SK-N-SH (cell line): ENCODE measurements at regions not wholly inside any gene's neighbourhood (a gene's known extent, or its start where the extent isn't known, plus 50 kb on each side); places are given as distances from the start of the nearest gene placed in this dataset.

Experiments
- CTCF ChIA-PET: fragments of 300-600, 350-600 bp; formaldehyde crosslinking; extraction: SDS; loops from one replicate; lab custom pipeline; 2021; lab: Yijun Ruan, JAX
- POLR2A ChIA-PET: fragments of 350-600 bp; sonication (Branson Sonifier 250); formaldehyde crosslinking; extraction: SDS; loops from one replicate; lab custom pipeline; 2020; ENCODE audit warnings: antibody characterized with exemption, inconsistent platforms; lab: Yijun Ruan, JAX
- DNase-seq: peaks from one replicate; pipeline ENCODE4 v3.0.0; 2012
- H2AFZ ChIP-seq: fragments of 200-600 bp; sonication (generic); 2 replicates; pipeline ENCODE4 v1.8.1; 2016; ENCODE audit warnings: antibody characterized with exemption, mild to moderate bottlenecking, low read depth
- H3F3A ChIP-seq: fragments of 200-600 bp; sonication (generic); replicated peaks from 2 replicates; pipeline ENCODE3; 2016; ENCODE audit warnings: antibody characterized with exemption, mild to moderate bottlenecking; ENCODE audit not compliant: insufficient read depth
- H3K27ac ChIP-seq, 2 experiments: fragments of 200-500 bp in 1 of 2; fragments of 200-600 bp in 1 of 2; sonication (Bioruptor generic) in 1 of 2; sonication (generic), shearing (Covaris generic) in 1 of 2; 2 replicates each; pipeline versions ENCODE4 v1.5.1 to v1.6.1; 2014 to 2016; ENCODE audit warnings: low read depth in 2 of 2, inconsistent platforms in 1 of 2, low read length in 1 of 2, mild to moderate bottlenecking in 1 of 2, mixed read lengths in 1 of 2
- H3K27me3 ChIP-seq: fragments of 200-600 bp; sonication (generic), shearing (Covaris generic); 2 replicates; pipeline ENCODE4 v1.6.1; 2016; ENCODE audit warnings: mixed run types; ENCODE audit not compliant: insufficient read depth
- H3K36me3 ChIP-seq, 2 experiments: fragments of 200-500 bp in 1 of 2; fragments of 200-600 bp in 1 of 2; sonication (Bioruptor generic) in 1 of 2; sonication (generic) in 1 of 2; replicated peaks in 1 of 2; 2 replicates each; pipeline versions ENCODE3 to v1.5.1; 2014 to 2016; ENCODE audit warnings: low read length in 1 of 2, mild to moderate bottlenecking in 1 of 2; ENCODE audit not compliant: insufficient read depth in 2 of 2, control insufficient read depth in 1 of 2
- H3K4me1 ChIP-seq, 2 experiments: fragments of 200-500 bp in 1 of 2; fragments of 200-600 bp in 1 of 2; sonication (Bioruptor generic) in 1 of 2; sonication (generic), shearing (Covaris generic) in 1 of 2; 2 replicates each; pipeline versions ENCODE4 v1.5.1 to v1.6.1; 2014 to 2016; ENCODE audit warnings: low read depth in 1 of 2, low read length in 1 of 2, mixed run types in 1 of 2; ENCODE audit not compliant: insufficient read depth in 2 of 2, control insufficient read depth in 1 of 2
- H3K4me2 ChIP-seq: fragments of 200-600 bp; sonication (generic), shearing (Covaris generic); 2 replicates; pipeline ENCODE4 v1.6.1; 2017; ENCODE audit warnings: mixed run types
- H3K4me3 ChIP-seq, 2 experiments: fragments of 200-500 bp in 1 of 2; fragments of 200-600 bp in 1 of 2; sonication (Bioruptor generic) in 1 of 2; sonication (generic), shearing (Covaris generic) in 1 of 2; 2 replicates each; pipeline versions ENCODE4 v1.5.1 to v1.8.1; 2014 to 2016; ENCODE audit warnings: low read depth in 2 of 2, inconsistent platforms in 1 of 2, low read length in 1 of 2, mild to moderate bottlenecking in 1 of 2, mixed read lengths in 1 of 2, moderate library complexity in 1 of 2
- H3K79me2 ChIP-seq: fragments of 200-600 bp; sonication (generic); 2 replicates; pipeline ENCODE4 v1.8.1; 2017; ENCODE audit warnings: mild to moderate bottlenecking; ENCODE audit not compliant: insufficient read depth
- H3K9ac ChIP-seq: fragments of 200-600 bp; sonication (generic); 2 replicates; pipeline ENCODE4 v1.6.1; 2017; ENCODE audit warnings: mixed run types
- H3K9me2 ChIP-seq: fragments of 200-600 bp; sonication (generic); 2 replicates; pipeline ENCODE4 v1.6.1; 2017; ENCODE audit warnings: mixed run types
- H3K9me3 ChIP-seq: fragments of 200-600 bp; sonication (generic); 2 replicates; pipeline ENCODE4 v1.6.1; 2017; ENCODE audit warnings: mixed run types, mild to moderate bottlenecking, moderate library complexity
- H4K20me1 ChIP-seq: fragments of 200-600 bp; sonication (generic); 2 replicates; pipeline ENCODE4 v1.6.1; 2017; ENCODE audit warnings: mild to moderate bottlenecking, mixed run types; ENCODE audit not compliant: insufficient read depth
- FOSL2 ChIP-seq: IDR thresholded peaks from 2 replicates; pipeline ENCODE4 v1.4.0; 2012; ENCODE audit warnings: low read depth, mild to moderate bottlenecking, moderate library complexity, borderline replicate concordance
- FOXJ3 ChIP-seq: sonication (generic); formaldehyde crosslinking; IDR thresholded peaks from 2 replicates; pipeline ENCODE4 v1.5.1; 2020; ENCODE audit warnings: mild to moderate bottlenecking, missing genetic modification reagents
- GABPA ChIP-seq: IDR thresholded peaks from 2 replicates; pipeline ENCODE4 v1.4.0; 2012; ENCODE audit warnings: low read depth, mild to moderate bottlenecking
- GATA2 ChIP-seq: sonication (generic); formaldehyde crosslinking; IDR thresholded peaks from 2 replicates; pipeline ENCODE4 v1.5.0; 2020; ENCODE audit warnings: mild to moderate bottlenecking, missing genetic modification reagents
- MEF2A ChIP-seq: IDR thresholded peaks from 2 replicates; pipeline ENCODE4 v1.4.0; 2012; ENCODE audit warnings: low read depth, borderline replicate concordance
- MXI1 ChIP-seq: IDR thresholded peaks from 2 replicates; pipeline ENCODE4 v1.6.1; 2012; ENCODE audit warnings: mild to moderate bottlenecking, low read depth, low read length, improper control_type of control experiment
- RAD21 ChIP-seq: IDR thresholded peaks from 2 replicates; pipeline ENCODE4 v1.6.1; 2012; ENCODE audit warnings: mild to moderate bottlenecking, low read length
- RCOR1 ChIP-seq: fragments of 150-350 bp; IDR thresholded peaks from 2 replicates; pipeline ENCODE4 v1.6.1; 2017; ENCODE audit warnings: antibody characterized with exemption, low read length
- RFX5 ChIP-seq: IDR thresholded peaks from 2 replicates; pipeline ENCODE4 v1.6.1; 2012; ENCODE audit warnings: mild to moderate bottlenecking, improper control_type of control experiment, low read length
- RXRA ChIP-seq: IDR thresholded peaks from 2 replicates; pipeline ENCODE4 v1.4.0; 2012; ENCODE audit warnings: low read depth, mild to moderate bottlenecking, borderline replicate concordance
- TCF12 ChIP-seq: IDR thresholded peaks from 2 replicates; pipeline ENCODE4 v1.4.0; 2012
- TEAD4 ChIP-seq: IDR thresholded peaks from 2 replicates; pipeline ENCODE4 v1.4.0; 2012; ENCODE audit warnings: mild to moderate bottlenecking, borderline replicate concordance; ENCODE audit not compliant: insufficient read depth
- YY1 ChIP-seq: IDR thresholded peaks from 2 replicates; pipeline ENCODE4 v1.4.0; 2012; ENCODE audit warnings: low read depth, mild to moderate bottlenecking
- WGBS: methylation state at CpG from one replicate; pipeline ENCODE4 v1.1.6; 2017; ENCODE audit warnings: low lambda C conversion rate; 5-methylcytosine and 5-hydroxymethylcytosine counted together
- TF ChIP-seq, protein P1 (sequence below): IDR thresholded peaks from 2 replicates; pipeline ENCODE4 v1.4.0; 2012; ENCODE audit warnings: low read depth
- TF ChIP-seq, protein P2 (sequence below): IDR thresholded peaks from 2 replicates; pipeline ENCODE4 v1.4.0; 2012; ENCODE audit warnings: low read depth, borderline replicate concordance
- TF ChIP-seq, protein P3 (sequence below): fragments of 150-350 bp; IDR thresholded peaks from 2 replicates; pipeline ENCODE4 v1.6.1; 2016; ENCODE audit warnings: mild to moderate bottlenecking, low read depth, low read length
- TF ChIP-seq, protein P4 (sequence below): IDR thresholded peaks from 2 replicates; pipeline ENCODE4; 2012
- TF ChIP-seq, protein P5 (sequence below): IDR thresholded peaks from 2 replicates; pipeline ENCODE4 v1.4.0; 2012; ENCODE audit warnings: low read depth, borderline replicate concordance
- TF ChIP-seq, protein P6 (sequence below): fragments of 150-350 bp; IDR thresholded peaks from 2 replicates; pipeline ENCODE4 v1.6.1; 2017; ENCODE audit warnings: antibody characterized with exemption, low read length, low read depth, borderline replicate concordance

DNA sequence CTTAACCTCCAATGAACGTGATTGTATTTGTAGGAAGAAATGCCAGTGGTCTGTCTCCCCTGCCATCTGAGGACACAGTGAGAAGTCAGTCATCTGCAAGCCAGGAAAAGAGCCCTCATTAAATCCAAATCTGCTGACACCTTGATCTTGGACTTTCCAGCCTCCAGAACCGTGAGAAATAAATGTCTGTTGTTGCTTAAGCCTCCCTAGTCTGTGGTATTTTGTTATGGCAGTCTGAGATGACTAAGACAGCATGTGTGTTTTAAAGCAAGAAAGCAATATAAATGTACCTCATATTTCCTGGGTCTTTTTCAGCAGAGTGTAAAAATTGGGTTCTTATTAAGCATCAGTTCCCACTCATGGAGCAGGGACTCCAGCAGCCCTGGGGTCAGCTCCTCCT, 177.9 kb upstream of the NLRP1 start:
- no peak for DNase-seq
- no peaks in the 10 kb centered on the region for H3K9me3 ChIP-seq
- H2AFZ ChIP-seq = no peak overlapping the region
- no peaks in the 10 kb centered on the region for H3F3A ChIP-seq
- no peaks in the 10 kb centered on the region for H3K79me2 ChIP-seq
- 0% methylated on average over 2 of the region's 2 CpGs for WGBS
- H3K9ac ChIP-seq = no peak overlapping the region
- H3K4me3 ChIP-seq = no peak overlapping the region
- no peaks in the 10 kb centered on the region for H4K20me1 ChIP-seq
- no peaks in the 10 kb centered on the region for H3K4me1 ChIP-seq
- POLR2A ChIA-PET = no interaction called here
- H3K36me3 ChIP-seq = no peaks in the 10 kb centered on the region
- H3K4me2 ChIP-seq = no peak overlapping the region
- peaks cover 42% of the 10 kb centered on the region; the same call in 1 of the 2 replicates for H3K27me3 ChIP-seq
- H3K9me2 ChIP-seq = no peaks in the 10 kb centered on the region
- TF ChIP-seq RFX5 = no peak
- TF ChIP-seq, protein P1, sequence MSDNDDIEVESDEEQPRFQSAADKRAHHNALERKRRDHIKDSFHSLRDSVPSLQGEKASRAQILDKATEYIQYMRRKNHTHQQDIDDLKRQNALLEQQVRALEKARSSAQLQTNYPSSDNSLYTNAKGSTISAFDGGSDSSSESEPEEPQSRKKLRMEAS = no peak
- TF ChIP-seq, all 33 proteins: peak for 0
- CTCF ChIA-PET = no interaction called here
- no peak overlapping the region for H3K27ac ChIP-seq

DNA sequence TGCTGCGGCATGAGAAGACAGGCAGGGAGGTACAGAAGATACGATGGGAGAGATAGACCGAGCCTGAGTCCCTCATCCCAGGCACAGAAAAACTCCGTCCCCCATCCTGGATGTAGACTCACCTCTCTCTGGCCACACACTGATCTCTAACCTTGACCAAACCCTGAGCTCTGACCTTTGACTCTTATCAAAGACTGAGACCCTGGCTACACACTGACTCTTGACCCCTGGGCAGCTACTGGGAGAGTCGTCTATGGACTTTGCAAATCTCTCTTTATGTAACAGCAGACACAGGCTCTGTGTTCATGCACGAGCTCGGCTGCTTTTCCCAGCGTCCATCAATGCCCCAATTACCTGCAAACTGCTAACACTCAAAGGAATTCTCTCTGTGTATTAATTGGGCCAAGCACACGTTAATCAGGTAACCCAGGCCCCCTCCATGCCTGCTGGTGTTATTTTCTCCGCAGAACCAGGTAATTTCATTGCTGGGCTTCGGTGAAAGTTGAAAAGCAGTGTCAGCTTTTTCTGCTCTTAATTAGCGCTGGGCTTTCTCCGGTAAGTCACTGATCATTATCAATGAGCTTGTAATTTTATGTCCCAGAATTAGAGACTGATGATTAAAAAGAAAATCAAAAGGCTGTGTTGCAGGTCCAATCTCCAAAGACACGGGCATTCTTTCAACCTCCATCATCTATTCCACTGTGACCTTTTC, 179.4 kb upstream of the NLRP1 start:
- Histone ChIP-seq H3K27me3 (peaks cover 57% of the 10 kb centered on the region; the same call in 1 of the 2 replicates), H3F3A (no peaks in the 10 kb centered on the region), H3K79me2 (no peaks in the 10 kb centered on the region), H3K27ac (no peak overlapping the region), H2AFZ (no peak overlapping the region), H3K4me1 (no peaks in the 10 kb centered on the region), H3K9ac (no peak overlapping the region), H3K4me2 (no peak overlapping the region), H3K9me2 (no peaks in the 10 kb centered on the region), H3K36me3 (no peaks in the 10 kb centered on the region), H3K4me3 (no peak overlapping the region), H3K9me3 (no peaks in the 10 kb centered on the region), H4K20me1 (no peaks in the 10 kb centered on the region)
- ChIA-PET CTCF (no interaction called here), POLR2A (no interaction called here)
- TF ChIP-seq, protein P2, sequence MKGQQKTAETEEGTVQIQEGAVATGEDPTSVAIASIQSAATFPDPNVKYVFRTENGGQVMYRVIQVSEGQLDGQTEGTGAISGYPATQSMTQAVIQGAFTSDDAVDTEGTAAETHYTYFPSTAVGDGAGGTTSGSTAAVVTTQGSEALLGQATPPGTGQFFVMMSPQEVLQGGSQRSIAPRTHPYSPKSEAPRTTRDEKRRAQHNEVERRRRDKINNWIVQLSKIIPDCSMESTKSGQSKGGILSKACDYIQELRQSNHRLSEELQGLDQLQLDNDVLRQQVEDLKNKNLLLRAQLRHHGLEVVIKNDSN = no peak
- TF ChIP-seq RCOR1 (no peak), FOSL2 (no peak), TEAD4 (no peak), YY1 (no peak), GATA2 (CRISPR knock-in tag) (no peak), GABPA (no peak), TCF12 (no peak), RFX5 (no peak), RXRA (no peak), MXI1 (no peak), RAD21 (no peak), MEF2A (no peak), FOXJ3 (CRISPR knock-in tag) (no peak)
- TF ChIP-seq, protein P3, sequence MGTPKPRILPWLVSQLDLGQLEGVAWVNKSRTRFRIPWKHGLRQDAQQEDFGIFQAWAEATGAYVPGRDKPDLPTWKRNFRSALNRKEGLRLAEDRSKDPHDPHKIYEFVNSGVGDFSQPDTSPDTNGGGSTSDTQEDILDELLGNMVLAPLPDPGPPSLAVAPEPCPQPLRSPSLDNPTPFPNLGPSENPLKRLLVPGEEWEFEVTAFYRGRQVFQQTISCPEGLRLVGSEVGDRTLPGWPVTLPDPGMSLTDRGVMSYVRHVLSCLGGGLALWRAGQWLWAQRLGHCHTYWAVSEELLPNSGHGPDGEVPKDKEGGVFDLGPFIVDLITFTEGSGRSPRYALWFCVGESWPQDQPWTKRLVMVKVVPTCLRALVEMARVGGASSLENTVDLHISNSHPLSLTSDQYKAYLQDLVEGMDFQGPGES = no peak
- TF ChIP-seq, protein P4, sequence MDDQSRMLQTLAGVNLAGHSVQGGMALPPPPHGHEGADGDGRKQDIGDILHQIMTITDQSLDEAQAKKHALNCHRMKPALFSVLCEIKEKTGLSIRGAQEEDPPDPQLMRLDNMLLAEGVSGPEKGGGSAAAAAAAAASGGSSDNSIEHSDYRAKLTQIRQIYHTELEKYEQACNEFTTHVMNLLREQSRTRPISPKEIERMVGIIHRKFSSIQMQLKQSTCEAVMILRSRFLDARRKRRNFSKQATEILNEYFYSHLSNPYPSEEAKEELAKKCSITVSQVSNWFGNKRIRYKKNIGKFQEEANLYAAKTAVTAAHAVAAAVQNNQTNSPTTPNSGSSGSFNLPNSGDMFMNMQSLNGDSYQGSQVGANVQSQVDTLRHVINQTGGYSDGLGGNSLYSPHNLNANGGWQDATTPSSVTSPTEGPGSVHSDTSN = no peak
- TF ChIP-seq, protein P5, sequence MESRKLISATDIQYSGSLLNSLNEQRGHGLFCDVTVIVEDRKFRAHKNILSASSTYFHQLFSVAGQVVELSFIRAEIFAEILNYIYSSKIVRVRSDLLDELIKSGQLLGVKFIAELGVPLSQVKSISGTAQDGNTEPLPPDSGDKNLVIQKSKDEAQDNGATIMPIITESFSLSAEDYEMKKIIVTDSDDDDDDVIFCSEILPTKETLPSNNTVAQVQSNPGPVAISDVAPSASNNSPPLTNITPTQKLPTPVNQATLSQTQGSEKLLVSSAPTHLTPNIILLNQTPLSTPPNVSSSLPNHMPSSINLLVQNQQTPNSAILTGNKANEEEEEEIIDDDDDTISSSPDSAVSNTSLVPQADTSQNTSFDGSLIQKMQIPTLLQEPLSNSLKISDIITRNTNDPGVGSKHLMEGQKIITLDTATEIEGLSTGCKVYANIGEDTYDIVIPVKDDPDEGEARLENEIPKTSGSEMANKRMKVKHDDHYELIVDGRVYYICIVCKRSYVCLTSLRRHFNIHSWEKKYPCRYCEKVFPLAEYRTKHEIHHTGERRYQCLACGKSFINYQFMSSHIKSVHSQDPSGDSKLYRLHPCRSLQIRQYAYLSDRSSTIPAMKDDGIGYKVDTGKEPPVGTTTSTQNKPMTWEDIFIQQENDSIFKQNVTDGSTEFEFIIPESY = no peak
- TF ChIP-seq, protein P6, sequence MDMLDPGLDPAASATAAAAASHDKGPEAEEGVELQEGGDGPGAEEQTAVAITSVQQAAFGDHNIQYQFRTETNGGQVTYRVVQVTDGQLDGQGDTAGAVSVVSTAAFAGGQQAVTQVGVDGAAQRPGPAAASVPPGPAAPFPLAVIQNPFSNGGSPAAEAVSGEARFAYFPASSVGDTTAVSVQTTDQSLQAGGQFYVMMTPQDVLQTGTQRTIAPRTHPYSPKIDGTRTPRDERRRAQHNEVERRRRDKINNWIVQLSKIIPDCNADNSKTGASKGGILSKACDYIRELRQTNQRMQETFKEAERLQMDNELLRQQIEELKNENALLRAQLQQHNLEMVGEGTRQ = no peak
- no peak for DNase-seq
- WGBS = 11% methylated on average over 14 of the region's 14 CpGs
